HG02870 (cell line): ENCODE measurements at regions not wholly inside any gene's neighbourhood (a gene's known extent, or its start where the extent isn't known, plus 50 kb on each side); places are given as distances from the start of the nearest gene placed in this dataset.
"Not testable (repeated sequence)": the region's sequence is repeated elsewhere in the genome, so short reads cannot be mapped to it uniquely, and the experiment has no call there.

Experiments used
- ATAC-seq: cut with Tn5 transposase; IDR thresholded peaks from one replicate; pipeline ENCODE4 v1.9.1; 2021; ENCODE audit warnings: mild to moderate bottlenecking, moderate library complexity; ENCODE audit not compliant: unreplicated experiment

DNA sequence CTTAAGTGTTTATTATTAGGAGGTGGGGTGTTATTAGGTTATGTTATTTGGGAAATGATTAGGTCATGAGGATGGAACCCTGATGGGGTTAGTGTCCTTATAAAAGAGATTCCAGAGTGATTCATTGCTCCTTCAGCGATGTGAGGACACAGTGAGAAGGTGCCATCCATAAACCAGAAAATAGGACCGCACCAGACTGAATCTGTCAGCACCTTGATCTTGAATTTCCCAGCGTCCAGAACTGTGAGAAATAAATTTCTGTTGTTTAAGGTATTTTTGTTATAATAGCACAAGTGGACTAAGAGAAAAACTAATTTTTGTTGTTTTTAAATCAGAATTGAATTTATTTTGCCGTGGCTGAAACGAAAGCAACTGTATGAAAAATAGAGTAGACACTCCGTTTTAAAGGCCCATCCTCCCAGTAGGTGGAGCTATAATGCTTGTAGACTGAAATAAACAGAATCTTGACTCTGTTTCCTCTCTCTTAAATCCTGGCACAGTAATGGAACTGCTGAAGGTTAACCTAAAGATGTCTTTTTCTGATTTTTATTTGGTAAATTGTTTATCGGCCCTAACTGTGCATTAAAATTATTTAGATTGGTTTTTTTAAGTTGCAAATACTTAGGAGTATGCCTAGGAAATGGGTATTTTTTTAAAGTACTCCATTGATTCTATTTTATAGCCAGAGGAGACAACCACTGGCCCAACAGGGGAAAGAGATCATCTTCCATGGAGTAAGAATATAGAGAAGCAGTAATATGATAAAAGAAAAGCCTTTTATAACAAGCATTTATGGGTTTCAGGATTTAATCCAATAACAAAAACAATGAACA is 133.2 kb upstream of the ADAMTS3 start:
- ATAC-seq: peak; percentile 80

DNA sequence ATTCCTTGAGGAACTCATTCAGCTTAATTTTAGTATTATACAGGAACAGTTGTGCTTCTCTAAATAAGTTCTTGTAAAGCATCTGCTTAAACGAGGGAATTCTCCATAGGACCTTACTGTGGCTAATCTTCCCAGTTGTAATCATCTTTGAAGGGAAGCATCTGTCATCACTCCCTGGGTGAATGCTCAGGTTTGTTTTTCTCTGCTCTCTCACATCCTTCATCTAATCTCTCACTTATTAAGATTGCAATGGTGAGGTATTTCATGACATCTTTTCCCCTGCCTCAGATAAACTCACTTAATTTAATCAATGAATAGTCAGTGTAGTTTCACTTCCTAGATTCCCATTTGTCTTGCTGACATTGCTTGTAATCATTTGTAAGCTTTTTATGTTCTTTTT is 121.8 kb upstream of the ADAMTS3 start:
- ATAC-seq: no peak

DNA sequence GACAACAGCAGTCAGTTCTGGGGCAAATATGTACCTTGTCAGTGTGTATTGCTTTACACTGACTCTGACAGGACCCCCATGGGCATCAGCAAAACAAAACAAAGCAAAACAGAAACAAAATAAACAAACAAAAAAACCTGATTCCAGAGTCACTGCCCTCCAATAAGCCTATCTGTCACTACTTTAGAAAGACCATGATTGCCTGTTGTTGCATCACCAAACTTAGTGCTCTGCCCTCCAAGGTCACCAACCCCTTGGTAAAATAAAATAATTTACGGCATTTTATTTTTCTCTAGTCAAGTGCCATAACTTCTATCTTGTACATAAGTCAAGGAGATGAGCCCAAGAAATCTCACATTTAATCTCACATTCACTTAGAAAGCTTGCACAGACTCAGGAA is 120.9 kb upstream of the ADAMTS3 start:
- ATAC-seq: no peak

DNA sequence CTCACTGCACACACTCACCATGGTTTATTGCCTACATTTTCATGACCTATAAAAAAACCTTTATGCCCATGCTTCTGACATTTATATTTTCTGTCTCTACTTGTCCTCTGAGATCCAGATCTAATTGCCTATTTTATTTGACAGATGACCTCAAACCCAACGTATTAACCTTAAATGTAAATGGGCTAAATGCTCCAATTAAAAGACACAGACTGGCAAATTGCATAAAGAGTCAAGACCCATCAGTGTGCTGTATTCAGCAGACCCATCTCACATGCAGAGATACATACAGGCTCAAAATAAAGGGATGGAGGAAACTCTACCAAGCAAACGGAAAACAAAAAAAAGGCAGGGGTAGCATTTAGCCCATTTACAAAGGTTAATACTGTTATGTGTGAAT is 117.4 kb upstream of the ADAMTS3 start:
- ATAC-seq: not testable (repeated sequence)

DNA sequence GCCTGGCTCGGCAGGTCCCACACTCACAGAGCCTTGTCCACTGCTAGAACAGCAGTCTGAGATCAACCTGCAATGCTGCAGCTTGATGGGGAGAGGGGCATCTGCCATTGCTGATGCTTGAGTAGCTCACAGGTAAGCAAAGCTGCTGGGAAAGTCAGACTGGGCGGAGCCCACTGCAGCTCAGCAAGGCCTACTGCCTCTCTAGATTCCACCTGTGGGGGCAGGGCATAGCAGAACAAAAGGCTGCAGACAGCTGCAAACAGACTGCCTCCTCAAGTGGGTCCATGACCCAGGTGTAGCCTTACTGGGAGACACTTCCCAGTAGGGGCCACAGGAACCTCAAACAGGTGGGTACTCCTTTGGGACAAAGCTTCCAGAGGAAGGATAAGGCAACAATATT is 110.6 kb upstream of the ADAMTS3 start:
- ATAC-seq: no peak

DNA sequence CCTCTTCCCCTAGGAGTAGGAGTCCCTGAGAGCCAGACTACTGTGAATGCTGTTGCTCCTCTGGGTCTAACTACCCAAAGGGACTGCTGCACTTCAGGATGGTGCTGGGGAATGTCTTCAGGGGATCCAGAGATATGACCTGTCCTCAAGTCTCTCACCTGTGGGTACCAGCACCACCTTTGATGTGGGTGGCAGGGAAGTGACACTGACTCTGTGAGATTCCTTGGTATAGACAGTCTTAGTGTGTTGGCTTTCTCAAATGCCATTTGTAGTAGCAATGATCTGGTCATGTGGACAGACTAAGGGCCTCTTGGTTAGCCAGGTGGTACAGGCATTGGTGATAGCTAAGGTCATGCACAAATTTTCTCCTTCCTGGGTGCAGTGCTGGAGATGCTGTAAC is 108.9 kb upstream of the ADAMTS3 start:
- ATAC-seq: no peak

DNA sequence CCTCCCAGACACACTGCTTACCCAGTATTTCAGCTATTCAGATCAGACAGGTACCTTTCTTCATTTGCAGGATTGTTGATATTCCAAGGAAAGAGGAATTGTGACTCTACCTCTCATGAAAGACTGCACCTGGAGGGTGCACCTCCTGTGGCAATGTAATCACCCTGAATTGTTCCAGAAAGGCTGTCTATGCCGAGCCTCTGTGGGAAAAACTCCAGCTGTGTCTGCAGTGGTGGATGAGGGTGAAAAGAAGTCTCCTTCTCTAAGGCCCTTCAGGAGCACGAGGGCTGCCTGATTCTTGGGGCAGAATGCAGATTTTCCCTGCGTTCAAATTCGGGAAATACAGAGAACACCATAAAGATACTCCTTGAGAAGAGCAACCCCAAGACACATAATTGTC is 108.2 kb upstream of the ADAMTS3 start:
- ATAC-seq: no peak

DNA sequence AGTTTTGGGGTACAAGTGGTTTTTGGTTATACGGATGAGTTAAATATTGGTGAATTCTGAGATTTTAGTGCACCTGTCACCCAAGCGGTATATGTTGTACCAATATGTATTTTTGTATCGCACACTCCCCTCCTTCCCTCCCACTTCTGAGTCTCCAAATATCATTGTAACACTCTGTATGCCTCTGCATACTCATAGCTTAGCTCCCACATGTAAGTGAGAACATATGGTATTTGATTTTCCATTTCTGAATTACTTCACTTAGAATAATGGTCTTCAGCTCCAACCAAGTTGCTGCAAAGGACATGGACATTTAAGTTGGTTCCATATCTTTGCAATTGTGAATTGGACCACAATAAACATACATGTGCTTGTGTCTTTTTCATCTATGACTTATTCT is 103.0 kb upstream of the ADAMTS3 start:
- no peak for ATAC-seq

DNA sequence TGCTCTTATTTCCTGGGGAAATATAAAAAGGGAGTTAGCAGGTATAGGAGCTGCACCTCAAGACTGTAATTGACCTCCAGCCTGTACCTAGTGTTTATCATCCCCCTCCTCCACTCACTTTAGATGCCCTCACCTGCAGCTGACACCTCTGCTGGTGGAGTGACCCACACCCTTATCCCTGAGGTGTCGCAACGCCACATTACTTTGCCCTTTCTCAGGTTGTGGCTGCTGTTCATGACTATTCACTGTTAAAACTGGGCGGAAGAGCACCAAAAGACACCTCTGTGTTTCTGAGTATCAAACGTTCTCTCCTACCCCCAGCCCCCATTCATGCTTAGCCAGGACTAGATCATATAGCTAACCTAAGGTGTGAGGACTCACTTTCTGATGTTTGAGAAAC is 101.5 kb upstream of the ADAMTS3 start:
- ATAC-seq: no peak

DNA sequence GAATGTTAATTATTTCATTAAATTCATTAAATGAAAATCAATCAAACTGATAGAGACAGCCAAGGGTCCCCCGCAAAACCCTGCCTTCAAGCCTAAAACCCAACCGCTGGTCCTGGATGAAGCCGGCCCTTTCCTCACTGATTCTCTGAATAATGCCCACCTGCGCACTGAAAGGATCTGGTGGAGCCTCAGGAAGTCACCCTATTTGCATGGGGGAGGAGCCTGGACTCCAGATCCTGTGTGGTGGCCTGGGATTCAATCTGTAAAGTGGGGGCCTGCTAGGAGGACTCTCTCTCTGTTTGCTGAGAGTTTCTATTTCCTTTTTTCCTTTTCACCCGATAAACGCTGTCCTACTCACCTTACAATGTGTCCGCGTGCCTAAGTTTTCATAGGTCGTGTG is 97.9 kb upstream of the ADAMTS3 start:
- no peak for ATAC-seq

DNA sequence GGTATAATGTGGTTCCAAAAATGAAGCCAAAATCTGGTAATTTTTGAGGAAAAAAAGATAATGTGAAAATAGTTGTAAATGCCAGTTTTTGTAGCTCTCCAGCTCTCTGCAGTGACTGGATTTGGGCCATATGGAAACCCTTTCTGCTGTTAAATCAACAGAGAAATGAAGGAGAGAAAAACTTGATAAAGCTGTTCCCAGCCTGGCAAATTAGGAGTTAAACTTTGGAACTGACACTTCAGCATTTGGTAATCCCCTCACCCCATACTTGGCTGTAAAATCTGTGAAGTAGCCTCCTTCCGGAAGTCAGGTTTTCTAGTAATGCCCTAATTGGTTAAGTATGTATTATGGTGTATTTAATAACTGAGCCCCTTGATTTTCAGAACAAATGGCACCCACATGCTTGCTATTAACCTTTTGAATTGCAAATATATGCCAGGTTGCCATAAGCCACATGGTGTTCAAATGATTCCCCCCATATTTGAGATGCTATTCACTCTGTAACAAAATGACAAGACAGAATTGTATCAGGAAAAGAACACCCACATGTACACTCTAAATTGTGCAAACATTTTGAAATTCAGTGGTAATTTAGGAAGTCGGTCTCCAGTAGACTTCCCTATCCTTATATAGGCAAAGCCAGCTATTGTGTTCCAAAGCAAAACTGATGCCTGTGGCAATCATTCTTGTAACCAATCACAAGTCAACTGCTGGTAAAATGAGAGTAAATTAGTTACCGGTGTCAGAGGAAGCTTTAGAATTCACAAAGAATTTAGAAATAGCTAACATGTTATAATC is 96.3 kb upstream of the ADAMTS3 start:
- no peak for ATAC-seq

DNA sequence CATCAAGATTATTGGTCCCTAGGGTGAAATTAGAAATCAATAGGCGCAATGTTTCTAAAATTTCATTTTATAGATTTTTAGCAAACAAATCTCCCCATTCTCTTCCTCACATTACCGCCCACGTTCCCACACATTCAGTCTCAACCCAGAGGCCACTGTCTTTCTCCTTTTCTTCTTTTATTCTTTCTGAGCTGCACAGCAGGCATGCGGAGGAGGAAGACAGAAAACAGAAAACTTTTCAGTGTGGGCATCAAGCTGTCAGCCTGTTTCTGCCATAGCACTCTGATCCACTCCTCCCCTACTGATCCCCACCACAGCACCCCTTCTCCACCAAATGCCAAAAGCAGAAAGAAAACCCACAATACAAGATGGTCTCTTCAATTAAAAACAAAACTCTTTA is 94.8 kb upstream of the ADAMTS3 start:
- no peak for ATAC-seq

DNA sequence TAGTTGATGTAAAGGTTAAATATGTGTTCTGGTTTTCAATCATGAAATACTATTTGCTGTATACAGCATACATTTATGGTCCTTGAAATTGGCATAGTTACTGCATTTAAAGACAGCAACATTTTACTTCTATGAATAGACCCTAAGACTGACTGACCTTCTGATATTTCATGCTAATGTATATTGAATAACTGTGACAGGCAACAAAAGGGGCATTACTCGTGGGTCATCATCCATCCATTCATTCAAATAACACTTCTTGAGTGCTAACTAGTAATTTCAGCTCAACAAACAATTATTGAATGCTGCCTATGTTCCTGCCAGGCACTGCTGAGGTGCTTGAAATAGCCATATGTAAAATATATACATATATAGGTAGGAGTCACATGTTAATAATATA is 92.8 kb upstream of the ADAMTS3 start:
- no peak for ATAC-seq

DNA sequence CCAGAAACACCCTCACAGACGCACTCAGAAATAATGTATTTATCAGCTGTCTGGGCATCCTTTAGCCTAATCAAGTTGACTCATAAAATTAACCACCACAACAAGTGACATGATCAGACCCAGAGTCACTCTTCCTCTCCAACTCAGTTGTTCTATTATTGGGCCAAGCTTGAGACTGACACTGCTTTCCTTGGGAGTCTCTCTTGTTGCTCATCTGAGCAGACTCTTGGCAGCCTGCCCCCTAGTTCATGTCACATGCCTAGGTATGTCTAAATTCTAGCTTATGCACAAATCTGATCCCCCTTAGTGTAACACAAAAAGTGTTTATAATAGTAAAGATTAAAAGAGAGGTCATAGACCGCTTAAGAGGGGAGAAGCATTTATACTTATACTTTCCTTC is 72.6 kb upstream of the ADAMTS3 start:
- no peak for ATAC-seq

DNA sequence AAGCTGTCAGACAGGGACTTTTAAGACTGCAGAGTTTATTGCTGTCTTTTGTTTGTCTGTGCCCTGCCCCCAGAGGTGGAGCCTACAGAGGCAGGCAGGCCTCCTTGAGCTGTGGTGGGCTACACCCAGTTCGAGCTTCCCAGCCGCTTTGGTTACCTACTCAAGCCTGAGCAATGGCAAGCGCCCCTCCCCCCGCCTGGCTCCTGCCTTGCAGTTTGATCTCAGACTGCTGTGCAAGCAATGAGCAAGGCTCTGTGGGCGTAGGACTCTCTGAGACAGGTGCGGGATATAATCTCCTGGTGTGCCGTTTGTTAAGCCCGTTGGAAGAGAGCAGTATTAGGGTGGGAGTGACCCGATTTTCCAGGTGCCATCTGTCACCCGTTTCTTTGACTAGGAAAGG is 67.8 kb upstream of the ADAMTS3 start:
- ATAC-seq: not testable (repeated sequence)

DNA sequence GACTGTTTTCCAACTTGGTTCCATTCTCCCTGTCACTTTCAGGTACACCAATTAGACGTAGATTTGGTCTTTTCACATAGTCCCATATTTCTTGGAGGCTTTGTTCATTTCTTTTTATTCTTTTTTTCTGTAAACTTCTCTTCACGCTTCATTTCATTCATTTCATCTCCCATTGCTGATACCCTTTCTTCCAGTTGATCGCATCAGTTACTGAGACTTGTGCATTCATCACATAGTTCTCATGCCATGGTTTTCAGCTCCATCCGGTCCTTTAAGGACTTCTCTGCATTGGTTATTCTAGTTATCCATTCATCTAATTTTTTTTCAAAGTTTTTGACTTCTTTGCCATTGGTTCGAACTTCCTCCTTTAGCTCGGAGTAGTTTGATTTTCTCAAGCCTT is 66.9 kb upstream of the ADAMTS3 start:
- not testable (repeated sequence) for ATAC-seq

DNA sequence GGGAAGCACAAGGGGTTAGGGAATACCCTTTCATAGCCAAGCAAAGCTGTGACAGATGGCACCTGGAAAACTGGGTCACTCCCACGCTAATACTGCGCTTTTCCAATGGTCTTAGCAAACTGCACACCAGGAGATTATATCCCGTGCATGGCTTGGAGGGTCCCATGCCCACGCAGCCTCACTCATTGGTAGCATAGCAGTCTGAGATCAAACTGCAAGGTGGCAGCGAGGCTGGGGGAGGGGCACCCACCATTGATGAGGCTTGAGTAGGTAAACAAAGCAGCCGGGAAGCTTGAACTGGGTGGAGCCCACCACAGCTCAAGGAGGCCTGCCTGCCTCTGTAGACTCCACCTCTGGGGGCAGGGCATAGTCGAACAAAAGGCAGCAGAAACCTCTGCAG is 63.2 kb upstream of the ADAMTS3 start:
- not testable (repeated sequence) for ATAC-seq

DNA sequence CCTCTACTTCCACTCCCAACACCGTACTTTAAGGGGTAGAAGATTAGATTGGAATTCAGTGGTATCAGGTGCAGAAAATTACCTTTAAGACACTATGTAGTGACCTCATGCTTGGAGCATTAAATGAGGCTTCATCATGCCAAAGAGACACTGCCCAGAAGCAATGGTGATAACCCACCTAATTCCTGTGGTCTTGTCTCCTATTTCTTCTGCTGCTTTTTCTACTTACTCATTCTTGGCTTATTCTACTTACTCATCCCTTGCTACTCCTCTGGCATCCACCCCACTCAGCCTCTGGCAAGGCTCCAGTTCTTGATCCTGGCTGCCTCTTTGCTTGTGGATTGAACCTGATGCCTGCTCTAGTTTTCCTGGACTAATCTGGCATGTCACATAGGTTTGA is 62.3 kb upstream of the ADAMTS3 start:
- no peak for ATAC-seq

DNA sequence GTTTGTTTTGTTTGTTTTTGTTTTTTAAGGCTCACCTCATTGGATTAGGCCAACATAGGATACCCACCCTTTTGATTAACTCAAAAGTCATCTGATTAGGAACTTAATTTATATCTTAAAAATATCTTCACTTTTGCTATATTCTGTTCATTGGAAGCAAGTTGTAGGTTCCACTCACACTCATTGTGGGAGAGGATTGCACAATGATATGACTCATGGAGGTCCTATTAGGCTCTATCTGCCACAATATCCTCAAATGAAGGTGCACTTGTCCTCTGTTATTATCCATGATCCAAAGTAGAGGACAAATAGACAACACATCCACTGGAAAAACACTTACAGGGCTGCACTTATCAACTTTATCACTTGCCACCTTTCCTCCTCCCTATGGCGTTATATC is 60.5 kb upstream of the ADAMTS3 start:
- no peak for ATAC-seq

DNA sequence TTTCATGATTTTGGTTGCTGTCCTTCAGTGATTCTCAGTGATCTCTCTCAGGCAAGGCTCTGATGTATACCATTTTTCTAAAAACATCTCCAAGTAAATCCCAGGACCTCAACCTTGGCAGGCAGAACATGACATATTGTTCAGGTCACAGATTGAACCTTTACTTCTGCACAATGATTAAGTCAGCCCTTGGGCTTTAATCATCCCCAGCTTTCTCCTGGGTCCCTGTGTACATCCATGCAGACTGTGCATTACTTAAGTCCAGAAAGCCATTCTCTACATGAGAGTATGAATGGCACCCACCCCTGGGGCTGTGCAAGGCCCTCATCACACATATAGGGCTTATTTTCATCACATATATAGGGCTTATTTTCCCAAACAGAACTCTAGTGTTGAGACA is 58.7 kb upstream of the ADAMTS3 start:
- ATAC-seq: no peak
